ENCODE measurements at regions not wholly inside any gene's neighbourhood (a gene's known extent, or its start where the extent isn't known, plus 50 kb on each side); places are given as distances from the start of the nearest gene placed in this dataset.

DNA sequence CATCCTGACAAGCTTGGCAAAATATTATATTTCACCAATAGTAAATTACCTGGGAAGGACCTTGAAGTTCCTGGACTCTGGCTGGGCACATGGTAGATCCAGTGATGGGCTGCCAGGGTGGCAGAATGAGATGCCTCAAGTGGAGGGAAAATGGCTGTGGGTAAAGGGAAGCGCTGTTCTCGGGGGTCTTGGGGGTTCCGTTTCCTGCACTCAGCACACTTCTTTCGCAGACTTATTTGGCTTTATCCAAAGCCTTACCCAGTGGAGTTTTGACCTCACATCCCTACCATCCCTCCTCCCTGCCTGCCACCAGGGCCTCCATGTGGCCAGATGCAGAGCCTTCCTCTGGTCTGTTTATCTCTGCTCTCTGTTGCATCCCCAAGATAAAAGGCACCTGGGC, 654.9 kb upstream of the HS6ST1 start:
- DNase-seq (ENCODE audit: low read depth in 1 of 2, low spot score in 1 of 2), result no peak
- no peak overlapping the region for H3K27ac ChIP-seq (replicated peaks)
- no peaks in the 10 kb centered on the region for H3K27me3 ChIP-seq (ENCODE audit: insufficient read depth, poor library complexity, severe bottlenecking)
- TF ChIP-seq SPI1 (IDR thresholded peaks at IDR 0.05; ENCODE audit: borderline replicate concordance, low read depth) (no peak), GABPA (IDR thresholded peaks at IDR 0.05; ENCODE audit: low read depth) (no peak), POLR2AphosphoS5 (IDR thresholded peaks at IDR 0.05; ENCODE audit: low read depth) (no peak)
- TF ChIP-seq, protein P1, sequence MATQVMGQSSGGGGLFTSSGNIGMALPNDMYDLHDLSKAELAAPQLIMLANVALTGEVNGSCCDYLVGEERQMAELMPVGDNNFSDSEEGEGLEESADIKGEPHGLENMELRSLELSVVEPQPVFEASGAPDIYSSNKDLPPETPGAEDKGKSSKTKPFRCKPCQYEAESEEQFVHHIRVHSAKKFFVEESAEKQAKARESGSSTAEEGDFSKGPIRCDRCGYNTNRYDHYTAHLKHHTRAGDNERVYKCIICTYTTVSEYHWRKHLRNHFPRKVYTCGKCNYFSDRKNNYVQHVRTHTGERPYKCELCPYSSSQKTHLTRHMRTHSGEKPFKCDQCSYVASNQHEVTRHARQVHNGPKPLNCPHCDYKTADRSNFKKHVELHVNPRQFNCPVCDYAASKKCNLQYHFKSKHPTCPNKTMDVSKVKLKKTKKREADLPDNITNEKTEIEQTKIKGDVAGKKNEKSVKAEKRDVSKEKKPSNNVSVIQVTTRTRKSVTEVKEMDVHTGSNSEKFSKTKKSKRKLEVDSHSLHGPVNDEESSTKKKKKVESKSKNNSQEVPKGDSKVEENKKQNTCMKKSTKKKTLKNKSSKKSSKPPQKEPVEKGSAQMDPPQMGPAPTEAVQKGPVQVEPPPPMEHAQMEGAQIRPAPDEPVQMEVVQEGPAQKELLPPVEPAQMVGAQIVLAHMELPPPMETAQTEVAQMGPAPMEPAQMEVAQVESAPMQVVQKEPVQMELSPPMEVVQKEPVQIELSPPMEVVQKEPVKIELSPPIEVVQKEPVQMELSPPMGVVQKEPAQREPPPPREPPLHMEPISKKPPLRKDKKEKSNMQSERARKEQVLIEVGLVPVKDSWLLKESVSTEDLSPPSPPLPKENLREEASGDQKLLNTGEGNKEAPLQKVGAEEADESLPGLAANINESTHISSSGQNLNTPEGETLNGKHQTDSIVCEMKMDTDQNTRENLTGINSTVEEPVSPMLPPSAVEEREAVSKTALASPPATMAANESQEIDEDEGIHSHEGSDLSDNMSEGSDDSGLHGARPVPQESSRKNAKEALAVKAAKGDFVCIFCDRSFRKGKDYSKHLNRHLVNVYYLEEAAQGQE (IDR thresholded peaks at IDR 0.05; ENCODE audit: insufficient replicate concordance, low read depth), result no peak
- TF ChIP-seq, protein P2, sequence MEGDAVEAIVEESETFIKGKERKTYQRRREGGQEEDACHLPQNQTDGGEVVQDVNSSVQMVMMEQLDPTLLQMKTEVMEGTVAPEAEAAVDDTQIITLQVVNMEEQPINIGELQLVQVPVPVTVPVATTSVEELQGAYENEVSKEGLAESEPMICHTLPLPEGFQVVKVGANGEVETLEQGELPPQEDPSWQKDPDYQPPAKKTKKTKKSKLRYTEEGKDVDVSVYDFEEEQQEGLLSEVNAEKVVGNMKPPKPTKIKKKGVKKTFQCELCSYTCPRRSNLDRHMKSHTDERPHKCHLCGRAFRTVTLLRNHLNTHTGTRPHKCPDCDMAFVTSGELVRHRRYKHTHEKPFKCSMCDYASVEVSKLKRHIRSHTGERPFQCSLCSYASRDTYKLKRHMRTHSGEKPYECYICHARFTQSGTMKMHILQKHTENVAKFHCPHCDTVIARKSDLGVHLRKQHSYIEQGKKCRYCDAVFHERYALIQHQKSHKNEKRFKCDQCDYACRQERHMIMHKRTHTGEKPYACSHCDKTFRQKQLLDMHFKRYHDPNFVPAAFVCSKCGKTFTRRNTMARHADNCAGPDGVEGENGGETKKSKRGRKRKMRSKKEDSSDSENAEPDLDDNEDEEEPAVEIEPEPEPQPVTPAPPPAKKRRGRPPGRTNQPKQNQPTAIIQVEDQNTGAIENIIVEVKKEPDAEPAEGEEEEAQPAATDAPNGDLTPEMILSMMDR (IDR thresholded peaks at IDR 0.05; ENCODE audit: insufficient read depth, low read length), result no peak
- H3K4me3 ChIP-seq (replicated peaks; ENCODE audit: insufficient read depth, low read length), result no peak overlapping the region

DNA sequence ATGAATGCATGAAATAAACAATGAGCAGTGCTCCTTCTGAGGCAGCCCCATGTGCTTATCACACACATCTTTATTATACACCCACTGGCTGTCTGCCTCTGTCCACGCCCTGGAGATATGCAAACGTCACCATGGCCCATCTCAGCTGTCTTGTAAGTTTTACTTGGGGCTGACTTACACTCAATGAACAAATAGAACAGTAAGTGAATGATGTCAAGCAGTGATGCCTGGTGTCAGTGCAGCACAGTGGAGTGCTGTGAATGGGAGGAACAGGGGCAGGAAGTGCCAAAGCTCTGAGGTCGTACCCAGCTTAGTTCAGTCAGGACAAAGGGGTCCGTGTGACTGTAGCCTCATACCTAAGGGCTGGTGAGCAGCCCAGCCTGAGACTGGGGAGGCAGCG, 659.5 kb upstream of the HS6ST1 start:
- TF ChIP-seq, protein P1 (IDR thresholded peaks at IDR 0.05; ENCODE audit: insufficient replicate concordance, low read depth), result no peak
- TF ChIP-seq, protein P2 (IDR thresholded peaks at IDR 0.05; ENCODE audit: insufficient read depth, low read length), result no peak
- TF ChIP-seq SPI1 (IDR thresholded peaks at IDR 0.05; ENCODE audit: borderline replicate concordance, low read depth), result no peak
- no peak for TF ChIP-seq GABPA (IDR thresholded peaks at IDR 0.05; ENCODE audit: low read depth)
- no peak for TF ChIP-seq POLR2AphosphoS5 (IDR thresholded peaks at IDR 0.05; ENCODE audit: low read depth)
- no peak overlapping the region for H3K27ac ChIP-seq (replicated peaks)
- no peak for DNase-seq (ENCODE audit: low read depth in 1 of 2, low spot score in 1 of 2)
- no peaks in the 10 kb centered on the region for H3K27me3 ChIP-seq (ENCODE audit: insufficient read depth, poor library complexity, severe bottlenecking)
- H3K4me3 ChIP-seq (replicated peaks; ENCODE audit: insufficient read depth, low read length), result no peak overlapping the region

DNA sequence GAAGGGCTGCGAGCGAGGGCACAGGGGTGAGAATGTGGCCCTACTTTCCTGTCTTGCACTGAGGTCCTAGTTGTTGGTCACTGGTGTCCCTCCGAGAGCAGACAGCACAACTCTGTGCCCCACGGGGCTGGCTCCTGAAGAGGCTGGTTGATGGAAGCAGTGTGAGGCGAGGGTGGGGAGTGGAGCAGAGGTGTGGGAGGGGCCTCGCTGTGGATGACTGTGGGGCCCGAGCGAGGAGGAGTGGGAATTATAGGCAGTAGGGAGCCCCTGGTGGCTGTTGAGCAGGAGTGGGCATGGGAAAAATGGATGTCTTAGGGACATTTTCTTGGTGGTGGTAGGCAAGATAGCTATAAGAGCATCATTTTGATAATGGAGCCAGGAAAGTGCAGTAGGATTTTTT, 660.5 kb upstream of the HS6ST1 start:
- Histone ChIP-seq H3K4me3 (replicated peaks; ENCODE audit: insufficient read depth, low read length) (no peak overlapping the region), H3K27me3 (ENCODE audit: insufficient read depth, poor library complexity, severe bottlenecking) (no peaks in the 10 kb centered on the region), H3K27ac (replicated peaks) (no peak overlapping the region)
- no peak for DNase-seq (ENCODE audit: low read depth in 1 of 2, low spot score in 1 of 2)
- no peak for TF ChIP-seq SPI1 (IDR thresholded peaks at IDR 0.05; ENCODE audit: borderline replicate concordance, low read depth)
- TF ChIP-seq, protein P1 (IDR thresholded peaks at IDR 0.05; ENCODE audit: insufficient replicate concordance, low read depth), result no peak
- TF ChIP-seq GABPA (IDR thresholded peaks at IDR 0.05; ENCODE audit: low read depth), result no peak
- no peak for TF ChIP-seq POLR2AphosphoS5 (IDR thresholded peaks at IDR 0.05; ENCODE audit: low read depth)
- TF ChIP-seq, protein P2 (IDR thresholded peaks at IDR 0.05; ENCODE audit: insufficient read depth, low read length), result no peak

Measured in HL-60 (cell line).